AG04449 (cell line): ENCODE measurements at regions not wholly inside any gene's neighbourhood (a gene's known extent, or its start where the extent isn't known, plus 50 kb on each side); places are given as distances from the start of the nearest gene placed in this dataset.

Experiments
- CTCF ChIA-PET: fragments of 350-600 bp; formaldehyde crosslinking; extraction: SDS; loops from one replicate; lab custom pipeline; 2021; ENCODE audit warnings: antibody characterized with exemption; lab: Yijun Ruan, JAX
- POLR2A ChIA-PET: fragments of 400-600, 350-600 bp; formaldehyde crosslinking; extraction: SDS; loops from one replicate; lab custom pipeline; 2020; ENCODE audit warnings: antibody characterized with exemption, inconsistent platforms; lab: Yijun Ruan, JAX
- DNase-seq: peaks from one replicate; pipeline ENCODE4 v3.0.0-alpha.2; 2010; ENCODE audit warnings: low read depth, low spot score
- H3K4me3 ChIP-seq: 2 replicates; pipeline ENCODE4 v1.5.1; 2011; ENCODE audit warnings: low read depth, mild to moderate bottlenecking, control low read depth, low read length
- TF ChIP-seq, protein P1 (sequence below): IDR thresholded peaks from one replicate; pipeline ENCODE4 v1.5.1; 2011; ENCODE audit warnings: mild to moderate bottlenecking, moderate library complexity, low read length, control low read depth, inconsistent platforms; ENCODE audit not compliant: insufficient read depth; ENCODE audit errors: missing control alignments

DNA sequence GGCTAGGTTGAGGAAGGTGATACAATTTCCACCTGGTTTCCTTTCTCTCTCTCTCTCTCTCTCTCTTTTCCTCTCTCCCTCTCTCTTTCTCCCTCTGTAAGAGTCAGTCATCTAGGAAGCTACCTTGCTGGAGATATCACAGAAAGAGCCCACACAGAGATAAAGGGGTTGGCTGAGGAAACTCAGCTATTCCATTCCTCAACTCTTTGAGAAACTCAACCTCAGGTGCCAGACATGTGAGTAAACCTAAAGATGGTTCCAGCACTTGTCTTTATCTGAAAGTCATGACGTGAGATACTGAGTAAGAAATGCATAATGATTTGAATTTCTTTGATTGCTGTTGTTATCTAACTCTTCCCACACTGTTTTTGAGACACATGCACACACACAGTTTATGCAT lies 564.0 kb downstream of the SPOCK3 start:
- TF ChIP-seq, protein P1, sequence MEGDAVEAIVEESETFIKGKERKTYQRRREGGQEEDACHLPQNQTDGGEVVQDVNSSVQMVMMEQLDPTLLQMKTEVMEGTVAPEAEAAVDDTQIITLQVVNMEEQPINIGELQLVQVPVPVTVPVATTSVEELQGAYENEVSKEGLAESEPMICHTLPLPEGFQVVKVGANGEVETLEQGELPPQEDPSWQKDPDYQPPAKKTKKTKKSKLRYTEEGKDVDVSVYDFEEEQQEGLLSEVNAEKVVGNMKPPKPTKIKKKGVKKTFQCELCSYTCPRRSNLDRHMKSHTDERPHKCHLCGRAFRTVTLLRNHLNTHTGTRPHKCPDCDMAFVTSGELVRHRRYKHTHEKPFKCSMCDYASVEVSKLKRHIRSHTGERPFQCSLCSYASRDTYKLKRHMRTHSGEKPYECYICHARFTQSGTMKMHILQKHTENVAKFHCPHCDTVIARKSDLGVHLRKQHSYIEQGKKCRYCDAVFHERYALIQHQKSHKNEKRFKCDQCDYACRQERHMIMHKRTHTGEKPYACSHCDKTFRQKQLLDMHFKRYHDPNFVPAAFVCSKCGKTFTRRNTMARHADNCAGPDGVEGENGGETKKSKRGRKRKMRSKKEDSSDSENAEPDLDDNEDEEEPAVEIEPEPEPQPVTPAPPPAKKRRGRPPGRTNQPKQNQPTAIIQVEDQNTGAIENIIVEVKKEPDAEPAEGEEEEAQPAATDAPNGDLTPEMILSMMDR, result no peak
- POLR2A ChIA-PET, result no interaction called here
- DNase-seq, result no peak
- CTCF ChIA-PET, result no interaction called here
- H3K4me3 ChIP-seq, result no peak overlapping the region

DNA sequence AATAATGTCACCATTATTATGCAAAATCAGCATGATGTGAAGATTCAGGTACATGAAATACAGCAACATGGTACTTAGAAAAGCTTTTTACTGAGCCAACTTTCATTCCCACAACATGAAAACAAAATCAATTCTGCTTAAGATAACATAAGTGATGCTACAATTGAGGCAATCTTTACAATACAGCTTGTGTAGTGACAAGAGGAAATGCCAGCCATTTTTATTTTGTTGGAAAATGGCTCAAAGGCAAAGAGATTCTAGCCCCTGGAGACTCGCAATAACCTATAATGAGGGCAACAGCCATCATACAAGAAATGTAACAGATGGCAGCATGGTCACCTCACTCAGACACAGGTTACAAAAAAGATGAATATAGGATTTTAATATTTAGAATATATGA lies 560.4 kb downstream of the SPOCK3 start:
- H3K4me3 ChIP-seq, result no peak overlapping the region
- TF ChIP-seq, protein P1, result no peak
- DNase-seq, result no peak
- CTCF ChIA-PET, result no interaction called here
- POLR2A ChIA-PET, result no interaction called here

DNA sequence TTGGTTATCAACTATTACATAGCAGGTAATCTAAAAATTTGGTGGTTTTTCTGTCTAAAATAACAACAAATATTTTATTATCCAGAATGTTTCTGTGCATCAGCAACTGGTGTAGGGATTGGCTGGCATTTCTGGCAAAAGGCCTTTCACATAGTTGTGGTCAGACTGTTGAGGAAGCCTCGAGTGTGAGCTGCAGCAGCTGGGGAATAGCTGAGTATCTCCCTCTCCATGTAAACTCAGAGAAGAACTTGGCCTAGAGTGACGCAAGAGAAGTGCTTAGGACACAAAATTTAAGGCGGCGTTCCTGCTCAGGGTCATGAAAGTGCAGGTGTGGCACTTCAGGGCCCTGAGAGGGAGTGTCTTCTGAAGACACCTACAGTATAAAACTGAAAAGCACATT lies 558.9 kb downstream of the SPOCK3 start:
- POLR2A ChIA-PET, result no interaction called here
- peak; percentile 70 for DNase-seq
- H3K4me3 ChIP-seq, result no peak overlapping the region
- CTCF ChIA-PET, result no interaction called here
- TF ChIP-seq, protein P1, result no peak

DNA sequence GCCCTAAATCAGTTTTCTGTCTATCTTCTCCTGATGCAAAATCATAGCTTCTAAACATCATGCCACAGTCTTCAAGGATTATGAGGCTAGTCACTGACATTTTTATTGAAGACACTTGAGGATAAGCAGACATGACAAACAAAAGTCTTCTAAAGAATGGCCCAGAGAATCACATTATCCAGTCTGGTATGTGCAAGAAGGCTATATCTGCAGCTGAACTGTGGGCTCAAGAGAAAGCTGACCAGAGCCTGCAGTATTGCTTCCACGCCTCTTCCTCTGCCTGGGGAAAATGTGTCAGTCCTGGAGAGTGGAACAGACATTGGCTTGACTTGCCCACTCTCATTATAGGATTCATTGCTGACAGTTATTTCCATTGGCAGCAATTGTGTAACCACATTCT lies 553.5 kb downstream of the SPOCK3 start:
- TF ChIP-seq, protein P1, result no peak
- ChIA-PET POLR2A (no interaction called here), CTCF (no interaction called here)
- DNase-seq, result no peak
- no peak overlapping the region for H3K4me3 ChIP-seq

DNA sequence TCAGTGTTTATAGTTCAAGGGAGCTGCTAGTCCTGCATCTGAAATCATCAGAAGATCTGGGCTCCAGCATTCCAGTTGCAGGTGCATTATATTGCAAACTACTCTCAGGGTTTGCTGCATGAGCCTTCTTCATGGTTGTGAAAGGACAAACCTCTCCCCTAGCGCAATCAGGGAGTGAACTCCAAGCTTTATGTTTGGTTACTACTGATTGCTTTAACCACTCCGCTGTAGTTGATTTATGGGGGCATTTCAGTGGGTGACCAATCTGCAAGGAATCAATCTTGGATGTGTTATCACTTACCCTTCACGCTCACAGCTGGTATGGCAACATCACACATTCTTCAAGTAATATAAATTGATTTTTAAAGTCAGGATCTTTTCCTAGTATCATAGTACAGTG lies 552.1 kb downstream of the SPOCK3 start:
- no peak for DNase-seq
- TF ChIP-seq, protein P1, result no peak
- H3K4me3 ChIP-seq, result no peak overlapping the region
- CTCF ChIA-PET, result no interaction called here
- POLR2A ChIA-PET, result no interaction called here
